GM19099 (cell line): ENCODE measurements at regions not wholly inside any gene's neighbourhood (a gene's known extent, or its start where the extent isn't known, plus 50 kb on each side); places are given as distances from the start of the nearest gene placed in this dataset.

ENCODE experiments used
- POLR2A ChIP-seq: IDR thresholded peaks from 3 replicates; pipeline ENCODE4 v1.6.1; 2011; ENCODE audit warnings: low read depth; ENCODE audit not compliant: insufficient read length; ENCODE audit errors: extremely low read depth

DNA sequence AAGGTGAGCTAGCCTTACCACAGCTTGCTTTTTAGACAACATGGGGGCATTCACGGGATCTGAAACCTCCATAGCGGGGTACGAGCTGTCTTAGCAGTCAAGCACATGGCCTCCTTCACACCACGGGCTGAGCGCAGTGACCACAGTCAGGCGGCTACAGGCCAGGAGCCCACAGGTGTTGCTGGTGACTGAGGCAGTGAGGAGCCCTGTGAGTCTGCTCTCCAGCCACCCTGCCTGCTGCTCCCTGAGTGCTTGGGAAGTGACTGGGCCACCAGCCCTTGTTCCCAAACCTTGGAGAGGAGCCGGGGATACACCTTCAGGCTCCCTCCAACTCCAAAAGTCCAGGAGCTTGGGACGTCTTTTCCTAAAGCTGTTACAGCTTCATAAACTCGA lies 418.1 kb upstream of the MYT1L start:
- TF ChIP-seq POLR2A: no peak

DNA sequence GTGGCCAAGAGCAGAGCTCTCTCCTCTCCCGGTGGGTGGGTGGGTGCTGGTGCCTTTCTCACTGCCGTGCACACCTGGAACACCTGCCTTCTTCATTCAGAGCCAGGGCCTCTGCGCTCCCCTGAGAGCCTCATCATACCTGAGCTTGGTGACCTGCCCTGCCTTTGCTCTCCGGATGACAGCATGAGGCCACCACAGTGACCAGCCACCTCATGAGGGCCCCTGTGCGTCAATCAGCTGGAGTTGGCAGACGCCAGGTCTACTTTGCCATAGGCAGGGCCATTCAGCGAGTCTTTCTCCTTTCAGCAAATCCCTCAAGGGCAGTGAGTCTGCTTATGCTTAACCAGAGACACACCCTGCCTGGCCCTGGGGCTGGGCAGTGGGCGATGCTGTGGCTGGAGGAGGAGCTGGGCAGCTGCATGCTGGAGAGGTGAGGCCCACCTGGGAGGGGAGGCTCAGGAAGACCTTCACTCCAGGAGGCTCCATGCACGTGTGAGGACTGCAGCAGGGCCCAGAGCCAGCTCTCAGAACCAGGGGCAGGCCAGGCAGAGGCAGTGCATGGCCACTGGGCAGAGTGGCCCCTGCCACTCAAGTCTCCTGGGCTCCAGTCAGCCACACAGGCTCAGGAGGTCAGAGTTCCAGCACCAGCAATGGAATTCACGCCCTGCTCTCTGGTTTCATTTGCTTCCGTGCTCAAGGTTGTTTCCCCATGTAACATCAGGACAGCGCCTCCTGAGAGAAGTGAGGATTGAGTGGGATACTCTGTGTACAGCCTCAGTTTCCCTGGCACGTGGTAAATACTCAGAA lies 417.5 kb upstream of the MYT1L start:
- no peak for TF ChIP-seq POLR2A

DNA sequence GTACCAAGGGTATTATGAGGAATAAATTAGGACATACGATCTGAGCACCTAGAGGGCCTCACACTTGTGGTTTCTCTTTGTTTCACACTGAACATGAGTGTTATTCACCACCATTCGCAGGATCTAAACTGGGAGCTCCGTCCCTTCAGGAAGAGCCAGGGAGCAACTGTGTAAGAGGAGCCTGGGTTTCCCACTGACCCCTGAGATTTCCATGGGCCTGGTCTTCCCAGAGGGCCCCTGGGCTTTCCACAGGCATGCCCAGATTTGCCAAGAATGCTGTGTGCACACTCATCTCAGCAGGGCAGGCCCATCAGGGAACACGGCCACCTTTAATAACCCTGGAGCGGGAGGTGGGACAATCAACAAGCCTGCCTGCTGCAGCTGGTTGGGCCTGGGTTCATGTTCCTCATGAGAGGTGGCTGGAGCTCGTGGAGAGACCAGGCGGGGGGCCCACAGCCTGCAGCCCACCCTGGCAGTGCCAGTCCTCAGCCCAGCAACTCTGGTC lies 416.8 kb upstream of the MYT1L start:
- no peak for TF ChIP-seq POLR2A

DNA sequence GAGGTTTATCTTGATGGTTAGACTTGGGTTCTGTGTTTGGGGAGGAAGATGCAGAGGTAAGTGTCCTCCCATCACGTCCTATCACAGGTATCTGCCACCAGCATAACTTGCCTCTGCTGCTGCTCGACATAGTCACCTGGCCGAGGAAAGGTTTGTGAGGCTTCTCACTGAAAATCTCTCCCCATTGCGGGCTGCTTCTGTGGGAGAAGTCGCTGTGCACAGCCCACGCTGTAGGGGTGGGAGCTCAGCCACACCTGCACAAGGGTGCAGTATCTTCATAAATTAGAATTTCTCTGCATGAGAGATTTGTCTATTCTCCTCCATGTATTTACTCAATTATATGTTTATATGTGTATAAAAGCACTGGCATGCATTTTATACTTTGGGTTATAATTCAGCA lies 415.7 kb upstream of the MYT1L start:
- TF ChIP-seq POLR2A: no peak

DNA sequence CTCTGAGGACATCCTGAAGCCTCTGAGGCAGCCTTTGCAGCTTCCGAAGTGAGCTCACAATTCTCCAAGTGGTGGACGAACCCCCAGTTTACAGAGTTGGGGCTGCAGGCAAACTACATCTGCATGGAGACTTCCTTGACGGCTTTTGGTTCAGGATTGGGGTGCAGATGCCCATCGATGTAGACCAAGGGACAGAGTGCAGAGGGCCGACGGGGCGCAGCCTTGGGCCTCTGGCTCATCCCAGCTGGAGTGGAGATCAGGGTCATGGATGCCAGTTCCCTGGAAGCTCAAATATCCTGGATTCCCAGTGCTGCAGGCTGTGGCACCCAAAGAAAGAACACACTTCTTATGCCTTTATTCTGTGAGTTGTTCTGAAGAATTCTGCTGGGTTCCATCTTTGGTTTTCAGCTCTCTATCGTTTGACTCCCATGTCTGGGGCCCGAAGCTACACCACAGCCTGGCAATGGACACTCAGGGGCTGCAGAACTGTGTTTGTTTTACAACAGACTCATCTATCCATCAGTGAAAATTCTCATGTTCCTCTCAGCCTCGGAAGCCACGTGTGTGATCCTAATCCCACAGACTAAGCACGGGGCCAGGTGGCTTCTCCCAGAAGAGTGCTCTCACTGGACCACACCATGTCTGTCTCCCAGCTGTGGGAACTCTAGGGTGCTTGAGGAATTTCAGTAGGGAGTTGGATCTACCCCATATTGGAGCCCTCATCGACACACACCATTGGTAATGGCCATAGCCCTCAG lies 414.1 kb upstream of the MYT1L start:
- TF ChIP-seq POLR2A: no peak

DNA sequence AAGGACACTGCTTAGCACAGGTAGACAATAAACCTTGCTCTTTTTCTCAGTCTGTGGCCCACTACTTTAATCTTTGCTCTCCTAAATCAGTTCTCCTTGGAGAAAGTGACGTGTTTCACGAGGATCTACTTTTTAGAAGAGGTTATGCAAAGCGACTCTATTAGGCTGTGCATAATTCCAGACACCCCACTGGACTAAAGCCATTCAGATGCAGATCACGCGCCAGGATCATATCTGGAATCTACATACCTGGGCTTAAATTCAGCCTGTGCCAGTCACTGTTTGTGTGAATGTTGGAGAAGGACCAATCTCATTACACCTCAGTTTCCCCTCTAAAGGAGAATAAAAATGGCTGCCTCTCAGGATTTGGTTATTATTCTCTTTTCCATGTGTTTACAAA lies 413.0 kb upstream of the MYT1L start:
- TF ChIP-seq POLR2A: no peak

DNA sequence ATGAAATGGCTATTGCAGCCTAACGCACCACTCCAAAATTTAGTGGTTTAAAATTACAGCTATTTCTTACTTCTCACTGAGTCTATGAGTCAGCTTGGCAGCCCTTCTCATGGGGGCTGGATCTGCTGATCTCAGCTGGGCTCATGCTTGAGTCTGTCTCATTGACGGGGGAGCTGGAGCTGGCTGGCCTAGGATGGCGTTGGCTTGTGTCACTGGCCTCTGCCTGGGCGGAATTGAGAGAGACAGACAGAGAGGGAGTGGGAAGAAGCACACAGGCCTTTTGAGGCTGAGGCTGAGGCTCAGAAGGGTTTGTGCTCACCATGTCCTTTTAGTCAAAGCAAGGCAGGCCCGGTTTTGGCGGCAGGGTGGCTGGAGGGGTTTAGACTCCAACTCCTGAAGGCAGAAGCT lies 412.1 kb upstream of the MYT1L start:
- no peak for TF ChIP-seq POLR2A

DNA sequence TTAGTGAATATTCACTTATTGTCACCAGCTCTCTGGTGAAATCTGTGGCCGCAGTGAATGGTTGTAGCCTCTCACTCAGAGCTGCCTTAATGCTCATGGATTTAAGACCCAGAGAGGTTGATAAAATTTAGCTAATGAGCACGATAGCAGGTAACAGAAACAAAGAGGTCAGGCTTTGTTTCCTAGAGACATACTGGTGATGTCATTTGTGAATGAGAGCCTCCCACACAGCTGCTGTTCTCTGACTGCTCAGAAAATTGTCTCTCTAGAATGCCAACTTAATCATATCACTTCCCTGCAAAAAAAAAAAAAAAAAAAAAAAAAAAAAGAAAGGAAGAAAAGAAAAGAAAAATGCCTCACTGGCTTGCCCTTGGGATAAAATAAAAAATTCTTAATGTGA lies 411.7 kb upstream of the MYT1L start:
- TF ChIP-seq POLR2A: no peak

DNA sequence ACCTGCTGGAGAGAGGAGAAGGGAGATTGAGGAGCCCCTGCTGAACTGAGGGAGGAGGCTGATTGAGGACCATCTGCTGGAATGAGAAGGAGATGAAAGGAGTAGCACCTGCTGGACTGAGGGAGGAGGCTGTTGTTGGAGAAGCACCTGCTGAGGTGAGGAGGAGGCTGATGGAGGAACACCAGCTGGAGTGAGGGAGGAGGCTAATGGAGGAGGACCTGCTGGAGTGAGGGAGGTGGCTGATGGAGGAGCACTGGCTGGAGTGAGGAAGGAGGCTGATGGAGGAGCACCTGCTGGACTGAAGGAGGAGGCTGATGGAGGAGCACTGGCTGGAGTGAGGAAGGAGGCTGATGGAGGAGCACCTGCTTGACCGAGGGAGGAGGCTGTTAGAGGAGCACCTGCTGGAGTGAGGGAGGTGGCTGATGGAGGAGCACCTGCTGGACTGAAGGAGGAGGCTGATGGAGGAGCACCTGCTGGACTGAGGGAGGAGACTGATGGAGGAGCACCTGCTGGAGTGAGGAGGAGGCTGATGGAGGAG lies 409.2 kb upstream of the MYT1L start:
- TF ChIP-seq POLR2A: no peak

DNA sequence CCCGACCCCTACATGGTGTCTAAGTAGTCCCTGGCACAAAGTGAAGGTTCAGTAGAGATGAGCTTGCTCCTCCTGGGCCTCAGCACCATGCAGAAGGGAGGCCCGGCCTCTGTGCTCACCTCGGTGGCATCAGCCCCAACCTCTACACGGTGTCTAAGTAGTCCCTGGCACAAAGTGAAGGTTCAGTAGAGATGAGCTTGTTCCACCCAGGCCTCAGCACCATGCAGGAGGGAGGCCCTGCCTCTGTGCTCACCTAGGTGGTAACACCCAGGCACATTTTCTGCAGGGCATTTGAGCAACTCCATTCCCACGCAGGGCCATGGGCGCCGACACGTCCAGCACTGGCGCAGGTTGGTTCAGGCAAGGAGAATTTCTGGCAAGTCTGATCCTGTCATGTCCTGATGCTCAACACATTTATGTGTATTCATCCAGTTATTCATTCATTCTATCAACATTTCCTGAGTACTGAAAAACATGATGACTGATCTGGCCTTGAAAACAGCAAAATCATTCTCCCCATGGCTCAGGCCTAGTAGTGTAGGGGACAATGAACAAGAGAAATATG lies 408.2 kb upstream of the MYT1L start:
- TF ChIP-seq POLR2A: no peak

DNA sequence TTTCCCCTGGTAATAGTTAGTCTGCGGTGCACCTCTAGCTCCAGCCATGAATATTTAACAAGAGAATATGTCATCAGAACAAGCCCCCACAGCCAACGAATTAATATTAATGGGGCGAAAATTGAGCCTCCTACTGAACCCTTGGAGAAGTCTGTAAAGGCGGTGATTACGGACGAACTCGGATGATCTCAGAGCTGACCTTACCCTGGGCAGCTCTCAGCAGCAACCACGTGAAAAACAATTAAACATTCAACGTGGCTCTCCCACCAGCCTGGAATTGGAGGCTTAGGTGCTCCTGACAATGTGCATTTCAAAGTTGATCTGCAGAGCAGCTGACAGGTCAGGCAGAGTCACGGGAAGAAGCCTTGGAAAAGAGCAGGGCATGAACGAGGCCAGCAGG lies 407.6 kb upstream of the MYT1L start:
- TF ChIP-seq POLR2A: no peak

DNA sequence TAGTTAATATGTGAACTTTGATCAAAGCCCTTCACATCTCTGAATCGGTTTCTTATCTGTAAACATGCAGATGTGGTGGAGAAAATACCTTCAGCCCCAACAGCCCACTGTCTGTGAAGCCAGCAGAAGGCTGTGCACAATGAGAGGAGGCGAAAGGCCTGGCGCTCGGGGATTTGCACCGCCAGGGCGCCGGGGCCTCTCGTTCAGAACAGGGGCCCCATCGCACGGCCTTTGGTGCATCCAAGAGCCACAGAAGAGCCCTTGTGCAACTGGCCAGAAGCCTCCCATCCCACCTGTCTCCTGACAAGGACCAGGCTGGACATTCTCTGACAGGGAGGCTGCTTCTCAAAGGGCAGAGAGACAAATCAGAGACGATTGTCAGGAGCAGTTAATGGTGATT lies 407.2 kb upstream of the MYT1L start:
- no peak for TF ChIP-seq POLR2A

DNA sequence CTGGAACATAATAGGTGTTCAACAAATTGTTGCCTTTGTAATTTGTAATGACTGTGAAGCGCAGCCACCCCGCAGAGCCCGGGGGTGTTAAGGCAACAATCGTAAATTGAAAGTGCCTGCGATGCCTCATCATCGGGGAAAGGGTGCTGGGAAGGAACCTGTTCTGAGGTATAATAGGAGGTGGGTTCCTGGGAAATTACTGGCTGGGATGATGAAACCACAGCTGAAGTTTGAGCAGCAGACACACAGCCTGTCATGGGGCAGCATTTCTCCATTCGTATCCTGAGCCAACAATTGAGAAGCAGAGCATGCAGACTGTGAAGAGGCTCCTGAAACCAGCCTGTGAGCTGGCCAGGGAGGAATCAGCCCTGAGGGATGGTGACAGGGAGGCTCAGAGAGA lies 404.0 kb upstream of the MYT1L start:
- TF ChIP-seq POLR2A: no peak

DNA sequence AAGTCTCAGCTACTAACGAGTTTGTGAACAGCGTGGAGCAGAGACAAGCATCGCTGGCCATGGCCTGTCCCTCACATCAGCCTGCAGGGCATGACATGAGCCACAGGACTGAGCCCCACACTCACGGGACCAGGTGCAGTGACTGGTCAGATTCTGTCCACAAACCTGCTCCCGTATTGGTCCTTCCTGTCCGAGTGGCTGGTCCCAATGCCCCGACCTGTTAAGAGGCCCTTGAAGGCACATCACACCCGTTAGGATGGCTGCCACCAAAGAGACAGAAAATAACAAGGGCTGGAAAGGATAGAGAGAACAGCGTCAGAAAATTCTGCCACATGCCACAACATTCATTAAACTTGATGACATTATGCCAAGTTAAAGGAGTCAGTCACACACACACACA lies 403.2 kb upstream of the MYT1L start:
- no peak for TF ChIP-seq POLR2A

DNA sequence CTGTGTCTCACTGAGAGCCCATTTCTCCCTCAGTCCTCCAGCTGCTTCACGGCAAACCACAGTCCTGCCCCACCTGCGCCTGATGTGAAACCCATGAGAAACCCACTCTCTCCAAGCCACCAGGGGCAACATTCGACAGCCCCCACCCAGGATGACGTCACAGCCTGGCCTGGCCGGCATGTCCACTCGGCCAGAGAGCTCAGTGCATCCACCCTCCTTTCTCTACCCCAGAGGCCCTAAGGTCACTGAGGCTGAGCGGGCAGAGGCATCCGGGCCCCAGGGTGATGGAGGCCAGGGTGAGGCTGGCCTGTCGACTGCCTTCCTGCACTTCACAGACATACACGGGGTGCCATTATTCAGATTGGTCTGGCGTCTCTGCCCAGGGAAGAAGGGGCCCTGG lies 402.7 kb upstream of the MYT1L start:
- TF ChIP-seq POLR2A: no peak
